Astrocyte (in vitro differentiated cells and primary cell): ENCODE measurements at regions not wholly inside any gene's neighbourhood (a gene's known extent, or its start where the extent isn't known, plus 50 kb on each side); places are given as distances from the start of the nearest gene placed in this dataset.

Experiments used
- CTCF ChIP-seq: IDR thresholded peaks from 2 replicates; pipeline ENCODE4 v1.5.1; 2011; ENCODE audit warnings: low read depth, mild to moderate bottlenecking, inconsistent platforms, low read length, moderate library complexity; ENCODE audit not compliant: insufficient read depth
- EZH2 ChIP-seq: IDR thresholded peaks from 2 replicates; pipeline ENCODE4 v1.6.1; 2012; ENCODE audit warnings: mild to moderate bottlenecking, low read length, inconsistent platforms; ENCODE audit not compliant: insufficient read depth

GRCh38 chr21:16945580-16945979 is 567.3 kb upstream of the CXADR start:
- TF ChIP-seq CTCF (no peak), EZH2 (no peak)
